LoVo (cell line): ENCODE measurements at regions not wholly inside any gene's neighbourhood (a gene's known extent, or its start where the extent isn't known, plus 50 kb on each side); places are given as distances from the start of the nearest gene placed in this dataset.

ENCODE experiments used
- DNase-seq: peaks from one replicate; pipeline ENCODE4 v3.0.0-alpha.2; 2016; ENCODE audit warnings: low spot score

DNA sequence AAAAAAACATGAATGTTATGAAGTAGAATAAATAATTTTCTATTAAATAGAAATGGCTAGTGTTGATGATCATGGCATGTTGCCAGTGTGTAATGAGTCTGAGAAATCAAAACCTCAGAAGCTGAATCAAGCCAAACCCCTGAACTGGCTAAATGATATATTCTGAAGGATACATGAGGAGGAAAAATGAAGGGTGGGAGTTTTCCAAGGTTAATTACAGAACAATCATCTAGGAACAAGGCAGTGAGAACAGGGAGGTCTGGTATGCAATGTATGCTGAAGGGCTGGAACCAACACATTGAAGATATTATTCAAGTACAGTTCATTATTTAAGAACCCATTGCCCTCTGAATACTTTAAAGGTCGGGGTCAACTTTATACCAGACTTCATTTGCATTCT, 309.1 kb upstream of the NRIP1 start:
- DNase-seq: no peak

DNA sequence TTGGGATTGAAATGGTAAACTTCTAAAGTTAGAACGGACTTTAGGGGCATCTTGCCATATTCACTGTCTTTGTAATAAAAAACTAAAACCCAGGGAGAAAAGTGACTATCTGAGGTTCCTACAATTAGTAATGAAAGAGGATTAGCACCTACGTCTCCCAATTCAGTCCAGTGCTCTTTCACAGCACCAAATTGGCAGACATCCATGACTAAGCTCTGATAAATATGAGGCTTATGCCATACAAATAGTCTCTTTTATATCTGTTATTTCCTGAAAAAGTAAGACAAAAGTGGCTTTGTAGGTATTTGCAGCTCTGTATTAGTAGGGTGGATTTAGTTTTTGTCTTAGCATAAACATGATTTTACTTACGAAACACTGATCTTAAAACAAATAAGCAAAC, 315.0 kb upstream of the NRIP1 start:
- no peak for DNase-seq

DNA sequence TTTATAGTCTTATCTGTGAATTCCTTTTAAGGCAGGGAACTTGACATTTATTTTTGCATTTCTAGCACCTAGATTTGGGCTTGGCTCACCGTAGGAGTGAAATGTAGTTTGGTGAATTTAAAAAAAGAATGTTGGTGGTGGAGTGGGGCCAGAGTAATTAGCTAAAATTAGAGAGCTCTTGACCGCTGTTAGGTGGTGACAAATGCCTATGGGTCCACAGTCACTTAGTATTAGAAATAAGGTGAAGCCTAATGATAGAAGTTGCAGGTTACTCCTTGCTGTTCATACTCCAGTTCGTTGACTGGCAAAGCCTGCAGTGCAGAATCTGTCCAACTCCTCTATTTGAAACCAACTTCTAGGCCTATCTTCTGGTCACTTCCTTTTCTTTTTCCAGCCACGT, 318.8 kb upstream of the NRIP1 start:
- DNase-seq: no peak

DNA sequence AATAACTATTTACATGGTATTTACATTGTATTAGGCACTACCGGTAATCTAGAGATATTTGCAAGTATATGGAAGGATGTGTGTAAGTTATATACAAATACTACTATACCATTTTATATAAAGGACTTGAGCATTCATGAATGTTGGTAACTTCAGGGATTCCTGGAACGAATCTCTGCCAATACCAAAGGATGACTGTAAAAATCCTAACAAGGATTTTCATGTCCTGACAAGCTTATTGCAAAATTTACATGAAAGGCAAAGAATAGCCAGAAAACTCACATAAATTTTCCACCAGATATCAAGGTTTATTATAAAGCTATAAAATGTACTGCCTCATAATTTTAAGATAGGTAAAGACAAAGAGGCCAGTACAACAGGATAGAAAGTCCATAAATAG, 325.2 kb upstream of the NRIP1 start:
- DNase-seq: no peak

DNA sequence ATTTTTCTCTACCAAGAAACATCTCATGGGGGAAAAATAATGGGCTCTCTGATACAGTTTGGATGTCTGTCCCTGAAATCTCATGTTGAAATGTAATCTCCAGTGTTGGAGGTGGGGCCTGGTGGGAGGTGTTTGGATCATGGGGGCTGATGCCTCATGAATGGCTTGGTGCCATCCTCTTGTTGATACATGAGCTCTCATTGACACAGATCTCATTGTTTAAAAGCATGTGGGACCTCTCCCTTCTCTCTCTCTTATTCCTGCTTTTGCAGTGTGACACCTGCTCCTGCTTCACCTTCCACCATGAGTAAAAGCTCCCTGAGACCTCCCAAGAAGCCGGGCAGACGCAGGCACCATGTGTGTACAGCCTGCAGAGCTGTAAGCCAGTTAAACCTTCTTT, 332.5 kb upstream of the NRIP1 start:
- no peak for DNase-seq

DNA sequence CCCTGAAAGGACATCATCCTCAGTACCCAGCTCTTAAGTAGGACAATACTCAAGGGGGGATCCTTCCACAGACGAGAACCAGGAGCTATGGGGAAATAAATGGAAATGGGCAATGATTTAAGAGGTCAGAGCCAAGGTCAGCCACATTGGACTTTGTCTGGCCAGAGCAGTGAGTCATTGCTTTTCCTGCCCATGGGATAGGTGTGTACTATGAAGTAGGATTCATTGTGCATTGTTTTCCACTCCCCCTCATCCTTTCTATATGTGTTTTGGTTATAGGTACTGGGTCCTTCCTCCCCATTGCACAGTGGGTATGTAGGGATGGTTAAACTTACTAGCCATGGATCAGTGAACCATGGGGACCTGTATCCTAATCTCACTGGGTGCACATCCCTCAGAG, 328.9 kb upstream of the USP25 start:
- DNase-seq: no peak

DNA sequence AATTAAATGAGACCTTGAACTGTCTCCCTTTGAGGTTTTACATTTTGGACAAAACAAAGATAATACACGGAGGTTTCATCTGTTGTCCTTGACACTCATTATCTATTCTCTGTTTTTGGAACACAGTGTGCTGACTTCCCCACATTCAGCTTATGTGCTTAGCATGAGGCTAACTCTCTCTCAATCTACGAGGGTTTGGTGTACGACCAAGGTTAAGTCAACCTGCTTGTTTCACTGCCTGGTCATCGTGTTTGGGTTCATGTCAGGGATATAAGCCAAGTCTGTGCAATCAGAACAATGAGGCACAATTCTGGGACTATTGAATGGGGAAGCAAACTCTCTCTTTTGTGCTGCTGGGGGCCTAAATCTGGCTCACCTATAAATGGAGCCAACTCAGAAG, 328.5 kb upstream of the USP25 start:
- no peak for DNase-seq

DNA sequence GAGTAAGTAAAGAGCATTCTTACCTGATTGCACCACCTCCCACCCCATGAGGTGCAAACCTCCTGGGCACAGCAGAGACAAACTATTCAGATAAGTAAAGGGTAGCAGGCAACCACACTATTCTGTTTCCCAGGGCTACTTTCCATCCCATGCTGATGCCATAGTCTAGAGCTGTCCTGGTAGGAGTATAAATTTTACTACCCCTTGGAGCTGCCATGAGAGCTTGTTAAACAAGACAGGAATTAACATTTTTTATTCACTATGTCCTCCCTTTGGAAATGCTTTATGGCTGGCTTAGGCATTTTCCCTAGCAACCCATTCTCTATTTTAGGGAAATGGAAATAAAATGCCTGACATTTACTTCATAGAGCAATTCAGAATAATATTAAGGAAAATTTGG, 324.6 kb upstream of the USP25 start:
- no peak for DNase-seq

DNA sequence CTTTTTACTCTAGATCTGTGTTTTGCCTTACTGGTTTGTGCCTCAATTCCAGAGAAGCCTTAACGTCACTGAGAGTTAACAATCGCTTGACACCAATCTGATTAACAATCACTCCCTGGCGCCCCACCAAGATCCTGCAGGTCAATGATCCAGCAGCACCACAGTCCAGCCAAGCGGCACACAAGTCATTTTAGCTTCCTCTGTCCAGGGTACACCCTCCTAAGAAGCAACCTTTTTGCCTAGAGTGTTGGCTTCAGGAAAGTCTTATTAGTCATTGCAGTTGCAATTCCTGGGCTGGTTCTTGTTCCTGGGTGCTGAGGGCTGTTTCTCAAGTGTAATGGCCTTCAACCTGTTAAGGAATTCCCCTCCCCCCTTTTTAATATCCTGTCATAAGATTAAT, 323.0 kb upstream of the USP25 start:
- DNase-seq: no peak

DNA sequence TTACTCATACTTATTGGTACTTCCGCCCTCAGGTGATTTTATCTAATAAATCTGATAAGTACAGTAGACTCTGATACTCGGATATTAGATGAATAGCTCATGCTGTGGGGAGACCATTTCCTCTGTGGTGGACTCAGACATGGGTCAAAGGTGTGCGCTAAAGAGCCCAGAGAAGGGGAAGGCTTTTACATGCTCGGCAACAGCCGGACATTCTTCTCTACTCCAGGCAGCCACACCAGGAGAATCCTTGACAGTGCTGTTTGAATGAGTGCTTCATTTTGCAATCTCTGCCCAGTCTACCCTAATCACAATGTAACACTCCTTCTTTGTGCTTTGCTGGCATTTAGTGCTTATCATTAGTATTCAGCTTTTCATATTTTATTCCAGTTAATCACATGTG, 322.2 kb upstream of the USP25 start:
- no peak for DNase-seq

DNA sequence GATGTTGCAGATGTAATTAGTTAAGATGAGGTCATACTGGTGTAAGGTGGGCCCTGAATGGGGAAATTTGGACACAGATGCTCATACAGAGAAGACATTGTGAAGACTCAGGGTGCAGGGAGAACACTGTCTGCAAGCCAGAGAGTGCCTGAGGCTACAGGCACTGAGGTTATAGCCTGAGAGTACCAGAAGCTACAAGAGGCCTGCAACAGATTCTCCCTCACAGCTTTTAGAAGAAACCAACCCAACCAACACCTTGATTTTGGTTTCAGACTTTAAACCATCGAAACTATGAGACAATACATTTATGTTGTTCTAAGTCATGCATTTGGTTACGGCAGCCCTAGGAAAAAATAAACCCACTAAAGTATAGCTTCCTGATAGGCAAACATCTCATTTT, 321.7 kb upstream of the USP25 start:
- DNase-seq: no peak

DNA sequence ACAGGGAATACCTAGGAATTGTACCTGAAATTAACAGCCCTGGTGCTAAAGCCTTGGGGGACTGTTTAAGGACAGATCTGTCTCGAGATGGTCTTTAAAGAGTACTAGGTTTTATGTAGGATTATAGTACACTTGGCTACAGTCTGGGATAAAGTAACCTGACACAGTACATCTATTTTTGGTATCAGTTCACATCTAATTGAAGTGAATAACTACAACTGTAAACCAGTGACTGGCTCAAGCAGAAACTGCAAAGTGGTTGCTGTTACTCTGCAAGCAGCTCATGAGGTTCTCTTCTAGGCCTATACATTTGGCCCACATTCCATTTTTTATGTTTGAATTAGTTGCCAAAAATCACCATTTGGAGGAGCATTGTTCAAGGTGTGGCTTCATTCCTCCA, 320.8 kb upstream of the USP25 start:
- DNase-seq: no peak

DNA sequence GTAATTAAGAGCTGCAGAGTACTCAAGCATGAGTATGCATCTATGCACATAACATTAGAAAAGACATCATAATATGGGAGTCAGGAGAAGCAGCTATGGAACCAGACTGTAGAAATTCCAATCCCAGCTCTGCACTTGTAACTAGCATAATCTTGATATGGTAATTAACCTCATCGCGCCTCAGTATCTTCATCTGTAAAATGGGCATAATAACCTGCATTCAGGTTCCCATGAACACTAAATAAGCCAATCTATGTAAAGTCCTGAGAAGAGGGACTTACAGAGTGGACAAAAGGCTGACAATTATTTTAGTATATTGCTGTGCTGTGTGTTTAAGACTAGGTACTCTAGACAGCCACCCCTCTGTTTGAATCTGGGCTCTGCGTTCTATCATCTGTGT, 318.9 kb upstream of the USP25 start:
- DNase-seq: no peak

DNA sequence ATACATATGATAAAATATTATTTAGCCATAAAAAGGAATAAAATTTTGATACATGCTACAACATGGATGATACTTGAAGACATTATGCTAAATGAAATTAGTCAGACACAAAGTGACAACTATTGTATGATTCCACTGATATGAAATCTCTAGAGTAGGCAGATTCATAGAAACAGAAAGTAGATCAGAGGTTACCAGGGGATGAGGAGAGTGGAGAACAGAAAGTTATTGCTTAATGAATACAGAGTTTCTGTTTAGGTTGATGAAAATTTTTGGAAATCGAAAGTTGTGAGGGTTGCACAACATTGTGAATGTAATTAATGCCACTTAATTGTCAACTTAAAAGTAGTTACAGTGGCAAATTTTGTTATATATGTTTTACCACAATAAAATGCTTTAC, 315.7 kb upstream of the USP25 start:
- no peak for DNase-seq

DNA sequence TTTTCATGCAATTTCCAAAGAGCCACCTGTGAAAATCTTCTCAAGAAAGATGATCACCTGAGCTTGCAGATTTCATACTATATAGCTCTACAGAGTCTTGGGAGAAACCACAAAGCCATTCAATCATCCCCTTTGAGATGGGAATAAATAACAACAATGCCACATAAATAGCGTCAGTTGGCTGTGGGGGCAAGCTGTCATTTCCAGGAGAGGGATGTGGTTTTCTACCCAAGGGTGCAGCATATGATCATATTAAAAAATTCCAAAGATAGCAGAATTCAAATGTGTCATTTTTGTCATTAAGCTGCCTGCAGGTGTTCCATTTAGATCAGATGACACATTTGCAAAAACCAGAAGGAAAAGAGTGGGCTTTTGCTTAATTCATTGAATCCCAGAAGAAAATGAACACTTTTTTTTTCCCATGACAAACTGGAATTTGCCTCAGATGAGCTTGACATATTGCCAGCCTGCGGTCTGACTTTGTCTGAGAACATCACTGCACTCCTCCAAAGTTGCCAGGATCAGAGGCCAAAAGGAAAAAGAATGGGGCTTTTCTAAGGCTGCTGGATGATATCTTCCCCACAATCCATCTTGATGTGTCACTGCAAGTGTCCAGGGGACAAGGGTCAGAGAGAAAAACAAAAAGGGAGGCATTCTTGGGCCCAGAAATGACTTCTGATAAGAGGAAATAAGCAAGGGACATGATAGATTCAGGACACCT, 314.1 kb upstream of the USP25 start:
- DNase-seq: no peak

DNA sequence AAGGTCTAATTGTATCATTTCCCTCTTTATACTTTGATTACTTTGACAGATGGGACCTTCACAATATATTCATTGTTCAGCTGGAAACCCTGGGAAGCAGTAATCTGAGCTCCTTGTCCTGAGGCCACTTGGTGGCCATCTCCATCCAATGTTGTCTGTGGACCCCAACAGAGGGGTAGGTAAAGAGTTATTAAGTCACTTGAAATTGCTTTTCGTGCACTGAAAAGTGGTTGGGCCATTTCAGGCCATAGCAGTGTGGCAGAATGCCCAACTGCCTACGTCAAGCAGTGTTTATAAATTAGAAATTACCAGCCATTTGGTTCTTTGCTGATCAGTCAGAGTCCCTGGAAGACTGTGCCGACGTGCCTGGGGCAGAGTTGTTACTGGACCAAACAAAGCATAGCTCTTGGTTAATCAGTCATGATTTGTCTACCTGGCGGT, 308.3 kb upstream of the USP25 start:
- no peak for DNase-seq

DNA sequence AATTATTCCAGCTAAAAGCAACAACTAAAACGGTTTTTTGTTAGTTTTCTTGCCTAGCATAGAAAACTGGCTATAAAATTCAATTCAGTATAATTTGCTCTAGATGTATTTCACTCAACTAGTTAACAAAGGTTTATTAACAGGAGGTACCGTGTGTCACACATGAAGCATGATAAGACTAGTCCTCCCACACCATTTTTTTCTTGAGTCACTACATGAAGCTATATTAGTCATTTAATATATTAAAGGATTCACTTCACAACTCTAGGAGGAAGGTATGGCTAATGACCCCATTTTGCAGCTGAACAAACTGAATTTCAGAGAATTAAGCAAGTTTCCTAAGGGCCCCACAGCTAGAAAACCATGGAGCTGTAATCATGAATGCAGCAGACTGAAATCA, 307.8 kb upstream of the USP25 start:
- no peak for DNase-seq

DNA sequence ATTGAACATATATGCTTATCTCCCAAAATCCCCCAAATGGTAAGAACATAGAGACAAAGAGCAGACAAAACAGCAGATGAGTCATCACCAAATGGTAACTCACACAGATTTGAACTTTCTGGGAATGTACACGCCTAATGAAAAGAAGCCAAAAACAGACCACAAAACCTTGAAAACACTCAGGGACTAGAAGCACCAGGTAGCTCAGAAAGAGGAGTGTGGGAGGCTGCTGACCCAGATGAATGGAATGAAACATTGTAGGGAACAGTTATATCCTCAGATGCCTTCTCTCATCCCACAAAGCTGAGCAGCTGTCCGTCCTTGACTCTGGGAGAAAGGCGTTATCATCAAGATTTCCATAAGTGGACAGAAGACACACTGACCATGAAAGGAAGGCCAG, 307.0 kb upstream of the USP25 start:
- no peak for DNase-seq

DNA sequence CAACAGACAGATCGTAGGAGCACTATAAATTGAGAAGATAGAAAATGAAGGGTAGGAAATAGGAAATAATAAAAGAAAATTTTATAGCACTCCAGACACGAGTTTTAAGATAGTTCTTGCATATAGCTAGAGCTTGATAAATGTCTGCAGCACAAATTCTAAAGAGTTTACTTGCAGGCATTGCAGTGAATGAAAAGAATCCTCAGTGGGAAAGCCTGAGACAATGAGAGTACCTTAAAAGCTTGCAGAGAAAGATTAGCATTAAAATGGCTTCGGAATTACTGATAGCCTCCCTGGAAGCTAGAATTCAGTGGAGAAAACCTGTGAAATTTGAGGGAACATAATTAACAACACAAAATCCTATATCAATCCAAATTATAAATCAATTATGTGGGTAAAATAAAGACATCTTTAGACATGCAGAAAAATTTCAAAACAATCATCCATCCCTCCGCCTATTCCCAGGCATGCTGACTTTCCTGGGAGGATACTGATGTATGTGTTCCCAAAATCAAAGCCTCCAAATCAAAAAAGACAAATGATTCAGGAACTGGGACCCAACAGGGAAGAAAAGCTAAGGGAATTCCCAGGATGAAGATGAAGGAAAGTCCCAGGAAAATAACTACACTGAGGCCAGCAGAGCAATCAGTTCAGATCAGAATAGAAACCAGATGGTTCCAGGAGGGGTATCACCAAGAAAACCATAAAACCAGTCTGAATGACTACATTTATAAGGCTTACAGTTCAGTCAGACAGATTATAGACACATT, 305.9 kb upstream of the USP25 start:
- no peak for DNase-seq

DNA sequence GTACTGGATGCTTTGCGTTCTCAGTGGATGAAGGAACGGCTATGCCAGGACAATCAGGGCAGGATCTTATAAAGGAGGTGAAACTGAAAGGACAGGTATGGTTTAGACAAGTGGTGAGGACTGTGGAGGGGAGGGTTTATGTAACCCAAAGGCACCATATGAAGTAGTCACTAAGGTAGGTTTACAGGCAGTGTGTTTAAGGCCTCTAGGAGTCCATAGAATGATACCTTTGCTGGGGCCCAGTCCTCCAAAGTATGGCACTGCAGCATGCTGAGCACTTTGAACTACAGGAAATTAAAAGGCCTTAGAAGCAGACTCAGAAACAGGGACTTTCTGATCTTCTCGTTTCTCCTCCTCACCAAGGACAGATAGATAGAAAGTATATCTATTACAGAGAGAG, 304.7 kb upstream of the USP25 start:
- no peak for DNase-seq

DNA sequence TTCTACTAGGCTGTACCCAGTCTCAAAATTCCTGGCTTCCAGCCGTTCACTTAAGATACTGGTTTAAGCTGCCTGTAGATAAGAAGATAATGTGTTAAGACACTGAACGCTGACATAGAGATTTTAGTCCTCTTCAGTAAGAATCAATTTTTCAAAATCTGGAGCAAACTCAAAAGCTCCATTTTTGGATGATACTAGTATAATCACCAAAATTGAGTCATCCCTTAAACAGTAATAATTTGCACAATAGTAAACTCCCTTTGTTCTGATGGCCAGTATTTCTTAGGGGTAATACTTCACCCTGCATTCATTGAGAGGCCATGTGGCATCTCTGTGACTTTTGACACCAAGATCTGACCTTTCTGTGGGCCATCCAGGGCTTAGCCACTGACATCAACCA, 299.8 kb upstream of the USP25 start:
- DNase-seq: no peak

DNA sequence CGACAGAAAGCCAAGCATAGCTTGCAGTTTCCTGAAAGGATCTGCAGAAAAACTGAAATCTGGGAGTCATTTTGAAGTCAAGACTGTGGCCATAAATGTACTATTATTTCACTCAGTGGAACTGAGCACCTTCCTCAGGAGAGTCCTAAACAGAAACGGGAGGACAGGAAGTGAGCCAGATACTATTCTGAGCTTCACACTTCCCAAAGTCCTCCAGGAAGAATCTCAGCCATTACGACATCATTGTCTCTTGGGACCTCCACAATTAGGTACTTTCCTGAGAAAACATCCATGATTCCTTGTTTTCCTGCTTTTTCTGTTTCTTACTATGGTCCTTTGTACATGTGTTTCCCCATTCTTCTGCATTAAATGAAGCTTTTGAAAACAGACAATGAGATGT, 299.2 kb upstream of the USP25 start:
- DNase-seq: no peak

DNA sequence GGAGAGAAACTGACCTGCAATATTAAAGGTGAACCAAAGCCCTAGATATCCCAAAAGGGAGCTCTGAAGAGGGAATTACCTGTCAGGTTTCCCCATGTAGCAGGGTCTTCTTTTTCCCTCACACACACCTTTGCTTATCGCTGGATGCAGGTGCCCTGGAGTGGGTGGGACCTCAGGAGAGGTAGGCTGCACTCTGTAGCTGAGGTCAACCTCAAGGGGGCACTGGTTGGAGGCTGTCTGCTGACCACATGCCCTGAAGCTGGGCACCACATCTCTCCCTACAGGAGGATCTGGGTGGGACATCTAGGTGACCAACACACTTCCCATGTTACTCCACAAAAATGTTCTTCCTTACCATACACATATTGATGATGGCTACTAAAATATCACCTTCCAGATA, 298.7 kb upstream of the USP25 start:
- DNase-seq: no peak

DNA sequence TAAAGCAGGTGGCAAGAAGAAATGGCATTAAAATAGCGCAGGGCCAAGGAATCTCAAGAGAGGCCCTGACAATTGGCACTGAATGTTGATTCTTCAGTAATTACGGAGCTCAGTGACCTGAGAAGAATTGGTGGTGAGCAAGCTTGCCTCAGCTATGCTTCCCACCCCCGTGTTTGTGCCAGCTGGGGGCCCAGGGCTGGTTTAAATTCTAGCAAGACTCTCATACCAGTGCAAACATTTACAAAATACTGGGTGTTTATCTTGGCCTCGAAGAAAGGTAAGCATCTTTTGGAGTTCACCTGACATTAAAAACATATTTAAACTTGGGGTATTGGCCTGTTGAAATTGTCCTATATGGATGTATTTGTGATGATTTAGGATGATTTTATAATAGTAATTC, 296.7 kb upstream of the USP25 start:
- no peak for DNase-seq
